Right forelimb (tissue), 1 donor: ENCODE measurements at regions not wholly inside any gene's neighbourhood (a gene's known extent, or its start where the extent isn't known, plus 50 kb on each side); places are given as distances from the start of the nearest gene placed in this dataset.

Source experiments
- DNase-seq: peaks from one replicate; pipeline ENCODE4 v3.0.0-alpha.2; 2018

DNA sequence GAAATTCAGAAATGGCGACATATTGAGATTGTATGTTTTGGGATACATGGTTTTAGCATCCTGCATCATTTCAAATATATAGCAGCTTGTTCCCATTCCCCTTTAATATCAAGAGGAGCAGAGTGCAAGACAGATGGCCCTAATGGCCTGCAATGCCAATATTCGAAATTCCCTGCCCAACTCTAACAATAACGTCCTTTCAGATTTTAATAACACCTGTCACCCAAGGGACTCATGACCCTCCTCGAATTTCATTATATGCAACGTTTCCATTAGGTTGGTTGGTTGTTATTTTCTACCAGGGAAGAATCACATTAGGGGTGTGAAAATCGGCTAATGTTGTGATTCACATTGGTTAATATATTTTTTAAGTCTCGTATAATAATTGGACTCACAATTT, 170.0 kb downstream of the TNFSF13B start:
- DNase-seq, result no peak

GRCh38 chr13:108444448-108444847, 174.9 kb downstream of the TNFSF13B start:
- DNase-seq, result no peak

DNA sequence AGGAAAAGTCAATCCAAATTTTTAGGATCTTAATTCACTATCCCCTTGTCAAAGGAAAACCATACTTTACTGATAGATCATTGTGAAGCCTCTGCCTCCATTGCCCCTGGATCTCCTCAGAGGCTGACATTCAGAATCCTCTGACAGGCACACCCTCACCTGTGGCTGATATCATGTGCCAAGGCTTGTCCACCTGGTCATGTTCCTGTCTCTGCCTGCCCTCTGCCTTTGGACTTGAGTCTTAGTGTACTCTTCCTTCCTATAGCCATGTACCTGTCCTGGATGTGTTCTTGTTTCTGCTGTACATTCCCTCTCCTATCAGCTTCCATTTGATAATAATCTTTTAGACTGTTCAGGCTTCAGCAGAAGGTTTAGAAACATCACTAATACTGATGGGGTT, 179.4 kb downstream of the TNFSF13B start:
- DNase-seq, result no peak

DNA sequence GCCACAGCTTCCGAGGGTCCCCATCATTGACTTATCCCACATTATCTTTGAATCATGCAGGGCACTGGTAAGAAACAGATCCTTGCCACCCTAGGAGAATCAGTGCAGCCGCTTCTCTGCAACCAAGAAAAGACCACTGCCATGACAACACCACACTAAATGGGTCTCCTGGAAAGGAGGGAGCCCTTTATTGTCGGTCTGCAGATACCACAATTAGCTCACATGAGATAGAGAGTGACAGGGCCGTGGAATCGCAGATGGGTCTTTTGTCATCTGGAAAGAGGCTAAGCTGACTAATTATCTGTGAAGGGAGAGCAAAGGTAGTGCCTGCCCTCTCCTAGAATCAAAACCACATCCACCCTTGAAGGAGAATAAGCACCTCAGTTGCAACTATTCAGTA, 178.3 kb upstream of the MYO16 start:
- no peak for DNase-seq

- DNase-seq, result no peak
These were observed 174.1 kb upstream of the MYO16 start for GRCh38 chr13:108455320-108455719.

GRCh38 chr13:108460043-108460442, 169.4 kb upstream of the MYO16 start:
- DNase-seq, result no peak

DNA sequence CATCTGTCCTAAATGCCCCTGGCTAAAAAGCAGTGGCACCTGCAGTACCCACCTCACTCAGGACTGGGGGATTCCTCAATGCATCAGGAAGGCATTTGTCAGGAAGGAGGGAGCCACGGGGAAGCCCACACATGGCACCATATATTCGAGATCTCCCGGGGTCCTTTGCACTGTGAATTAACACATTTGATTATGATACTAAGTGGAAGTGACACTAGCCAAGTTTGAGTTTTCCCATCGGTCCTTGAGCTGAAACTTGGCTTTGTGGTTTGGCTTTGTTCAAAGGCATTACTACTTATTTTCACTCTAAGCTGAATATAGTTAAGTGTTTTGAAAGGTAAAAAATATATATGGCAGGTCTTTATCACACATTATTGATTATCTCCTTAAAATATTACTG, 168.7 kb upstream of the MYO16 start:
- DNase-seq, result no peak

DNA sequence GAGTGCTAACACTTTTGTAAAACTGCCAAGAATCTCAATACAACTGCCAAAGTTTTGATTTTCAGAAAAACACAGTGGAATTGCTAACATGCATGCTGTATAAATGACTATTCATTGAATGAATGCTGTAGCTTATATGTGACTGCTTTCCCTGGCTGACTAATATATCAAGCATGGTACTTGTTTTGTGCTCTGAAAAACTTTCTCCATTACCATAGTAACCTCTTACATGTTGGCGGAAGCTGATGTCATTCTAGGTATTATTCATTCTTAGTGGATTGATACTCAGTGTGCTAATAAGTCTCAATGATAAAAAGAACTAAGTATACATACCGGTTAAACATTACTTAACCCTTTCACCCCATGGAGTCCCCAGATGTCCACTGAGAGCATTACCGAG, 166.1 kb upstream of the MYO16 start:
- no peak for DNase-seq

DNA sequence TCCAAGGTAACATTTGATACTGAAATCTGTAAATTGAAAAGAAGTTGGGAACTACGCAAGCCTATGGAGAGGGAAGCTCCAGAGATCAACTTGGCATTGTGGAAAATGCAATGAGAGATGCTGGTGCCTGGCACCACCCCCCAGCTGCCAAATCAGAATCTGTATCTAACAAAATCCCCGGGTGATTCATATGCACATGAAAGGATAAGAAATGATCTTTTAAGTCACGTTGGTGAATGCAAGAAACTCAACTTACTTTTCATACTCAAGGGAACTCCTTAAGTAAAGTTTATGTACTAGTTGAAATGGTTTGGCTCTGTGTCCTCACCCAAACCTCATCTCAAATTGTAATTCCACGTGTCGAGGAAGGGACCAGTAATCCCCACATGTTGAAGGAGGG, 158.5 kb upstream of the MYO16 start:
- no peak for DNase-seq

DNA sequence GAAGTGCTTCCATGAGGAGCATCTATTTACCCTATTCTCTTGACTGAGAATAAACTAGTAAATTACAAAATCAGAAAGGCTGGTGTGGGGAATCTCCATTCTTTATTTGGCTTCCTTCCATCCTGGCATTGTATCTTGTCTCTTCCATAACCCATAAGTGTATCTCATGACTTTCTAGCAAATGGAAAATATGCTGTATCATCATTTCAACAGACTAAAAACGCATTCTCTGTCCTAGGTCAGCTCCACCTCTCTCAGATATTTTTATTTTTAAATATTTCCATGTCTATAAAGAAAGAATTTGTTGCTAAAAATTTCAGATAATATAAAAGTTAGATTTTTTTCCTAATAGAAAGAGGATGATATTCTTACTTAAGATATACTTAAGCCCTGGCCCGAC, 154.2 kb upstream of the MYO16 start:
- no peak for DNase-seq

DNA sequence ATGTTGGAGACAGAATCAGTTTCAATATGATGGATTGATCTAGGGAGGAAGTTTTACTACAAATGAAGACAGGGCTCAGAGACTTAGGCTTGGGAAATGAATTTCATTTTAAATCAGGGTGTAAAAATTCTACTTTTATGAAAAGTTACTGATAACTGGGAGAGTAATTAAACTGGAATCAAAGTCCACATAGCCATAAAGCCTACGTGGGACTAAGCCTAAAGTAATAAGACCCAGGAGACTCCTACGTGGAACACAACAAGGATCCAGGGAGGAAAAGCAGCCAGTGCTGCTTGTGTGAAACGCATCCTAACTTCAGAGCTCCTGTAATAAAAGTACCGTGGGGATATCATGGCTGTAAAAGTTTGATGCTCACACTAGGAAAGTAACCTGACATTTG, 152.0 kb upstream of the MYO16 start:
- no peak for DNase-seq

GRCh38 chr13:108478179-108478578, 151.2 kb upstream of the MYO16 start:
- no peak for DNase-seq

- DNase-seq, result no peak
These were observed 145.4 kb upstream of the MYO16 start for GRCh38 chr13:108483981-108484380.

GRCh38 chr13:108486096-108486495, 143.3 kb upstream of the MYO16 start:
- no peak for DNase-seq

GRCh38 chr13:108494991-108495645, 134.3 kb upstream of the MYO16 start:
- no peak for DNase-seq

DNA sequence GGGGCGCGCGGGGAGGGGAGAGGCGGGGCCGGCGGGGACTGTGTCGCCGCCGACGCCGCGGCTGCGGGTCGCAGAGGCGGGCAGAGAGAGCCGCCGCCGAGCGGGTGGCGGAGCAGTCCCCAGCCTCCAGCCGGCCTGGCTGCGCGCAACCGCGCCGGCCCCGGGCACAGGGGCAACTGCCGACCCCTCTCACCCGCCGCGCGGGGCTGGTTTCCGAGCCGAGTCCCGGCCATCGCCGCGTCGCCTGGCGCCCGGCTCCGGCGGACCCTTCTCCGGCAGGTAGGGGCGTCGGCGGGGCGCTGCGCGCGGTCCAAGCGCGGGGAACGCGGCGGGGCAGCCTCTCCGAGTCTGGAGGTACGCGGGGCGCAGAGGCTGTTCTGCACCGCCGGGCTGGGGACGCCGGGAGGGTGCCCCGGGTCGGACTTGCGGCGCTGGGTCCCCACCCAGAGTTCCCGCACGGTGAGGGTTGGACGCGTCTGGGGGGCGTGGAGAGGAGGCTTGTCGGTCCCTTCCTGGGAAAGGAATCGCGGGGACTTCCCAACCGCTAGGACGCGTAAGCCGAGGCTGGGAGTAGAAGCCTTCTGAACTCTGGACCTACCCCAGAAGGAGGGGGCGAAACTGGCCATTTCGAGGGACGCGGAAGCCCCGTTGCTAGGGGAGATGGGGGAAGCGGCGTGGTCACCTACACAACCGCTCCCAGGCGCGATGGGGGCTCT, 133.6 kb upstream of the MYO16 start:
- peak; percentile 57 for DNase-seq

DNA sequence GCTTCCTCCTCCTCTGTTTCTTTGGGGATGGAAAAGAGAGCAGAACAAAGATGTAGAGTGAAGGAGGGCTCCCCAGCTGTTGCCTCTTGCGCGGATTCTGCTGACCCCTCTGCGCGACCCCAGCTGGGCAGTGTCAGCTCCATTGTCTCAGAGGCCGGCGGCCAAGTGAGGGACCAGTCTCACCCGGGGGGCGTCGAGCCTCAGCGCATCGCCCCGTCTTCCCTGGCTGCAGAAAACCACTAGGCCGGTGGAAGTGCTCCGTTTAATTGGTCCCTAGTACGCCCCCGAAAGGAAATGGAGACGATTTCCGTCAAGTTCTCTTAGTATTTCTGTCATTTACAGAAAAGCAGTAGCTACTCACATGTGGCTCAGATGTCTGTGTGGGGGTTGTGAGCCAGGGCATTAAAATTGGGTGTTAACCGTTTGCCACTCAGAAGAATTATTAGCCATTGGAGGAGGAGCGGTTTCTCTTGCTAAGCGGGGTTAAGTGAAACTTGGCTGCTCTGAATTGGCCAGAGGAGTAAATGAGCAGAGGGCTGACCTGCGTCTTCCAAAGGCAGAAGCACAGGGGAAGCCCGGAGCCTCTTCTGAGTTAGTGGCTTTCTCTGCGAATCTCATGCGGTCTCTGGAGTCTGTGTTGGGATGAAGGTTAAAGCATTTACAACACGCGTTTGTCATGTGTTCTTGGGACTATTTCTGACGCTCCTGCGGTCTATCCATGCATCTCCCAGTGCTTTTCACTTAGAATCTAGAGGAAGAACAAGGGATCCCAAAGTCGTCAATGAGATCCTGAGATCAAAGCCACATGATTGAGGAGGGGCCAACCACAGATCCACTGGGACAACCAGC, 132.8 kb upstream of the MYO16 start:
- DNase-seq, result no peak

DNA sequence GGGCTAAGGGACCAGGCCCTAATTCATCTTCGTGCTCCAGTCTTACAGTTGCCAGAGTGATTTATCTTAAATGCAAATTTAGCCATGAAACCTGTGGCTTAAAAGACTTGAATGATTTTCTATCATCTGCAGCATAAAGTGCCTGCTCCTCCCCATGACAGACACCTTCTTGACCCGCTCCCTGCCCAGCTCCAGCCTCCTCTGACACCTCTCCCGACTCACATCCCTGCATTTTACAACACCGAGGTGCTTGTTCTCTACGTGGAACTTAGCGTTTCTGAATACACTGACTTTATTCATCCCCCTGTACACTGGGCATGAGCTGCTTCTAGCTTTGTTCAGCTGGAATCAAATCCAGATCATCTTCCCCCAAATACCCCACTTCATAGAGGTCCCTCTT, 128.7 kb upstream of the MYO16 start:
- no peak for DNase-seq

DNA sequence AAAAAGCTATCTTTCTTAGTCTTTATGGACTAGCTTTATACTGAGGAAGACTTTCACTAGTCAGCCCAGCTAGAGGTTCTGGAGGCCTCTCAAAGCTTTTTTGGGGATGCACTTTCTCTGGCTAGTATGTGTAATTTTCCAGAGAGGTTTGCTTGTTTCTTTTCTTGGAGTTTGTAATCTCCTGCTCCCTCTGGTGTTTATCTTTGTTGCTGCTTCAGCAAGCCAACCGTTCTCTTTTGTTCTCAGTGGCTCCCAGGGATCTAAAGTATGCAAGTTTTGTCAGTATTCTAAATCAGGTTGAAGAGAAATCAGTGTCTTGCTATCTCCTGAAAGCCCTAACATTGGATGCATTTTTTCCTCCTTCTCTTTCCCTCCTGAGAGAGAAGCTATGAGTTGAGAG, 121.1 kb upstream of the MYO16 start:
- no peak for DNase-seq

DNA sequence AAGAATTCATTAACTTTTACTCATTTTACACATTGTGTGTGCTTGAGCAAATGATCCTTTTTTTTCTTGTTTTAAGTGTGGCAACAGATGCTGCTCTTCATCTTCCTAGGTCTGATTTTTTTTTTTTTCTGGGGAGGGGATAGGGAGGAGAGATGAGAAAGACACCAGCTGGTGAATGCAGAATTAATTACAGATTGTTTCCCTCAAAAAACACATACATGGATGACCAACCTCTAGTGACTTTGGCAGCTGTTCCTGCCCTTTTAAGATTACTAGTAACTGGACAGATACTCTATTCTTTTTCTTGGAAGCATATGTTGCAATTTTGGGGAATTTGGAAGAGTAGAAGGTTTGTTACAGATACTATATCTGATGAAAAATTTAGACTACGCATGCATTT, 103.6 kb upstream of the MYO16 start:
- DNase-seq, result no peak

GRCh38 chr13:108526286-108526685, 103.1 kb upstream of the MYO16 start:
- DNase-seq, result no peak

DNA sequence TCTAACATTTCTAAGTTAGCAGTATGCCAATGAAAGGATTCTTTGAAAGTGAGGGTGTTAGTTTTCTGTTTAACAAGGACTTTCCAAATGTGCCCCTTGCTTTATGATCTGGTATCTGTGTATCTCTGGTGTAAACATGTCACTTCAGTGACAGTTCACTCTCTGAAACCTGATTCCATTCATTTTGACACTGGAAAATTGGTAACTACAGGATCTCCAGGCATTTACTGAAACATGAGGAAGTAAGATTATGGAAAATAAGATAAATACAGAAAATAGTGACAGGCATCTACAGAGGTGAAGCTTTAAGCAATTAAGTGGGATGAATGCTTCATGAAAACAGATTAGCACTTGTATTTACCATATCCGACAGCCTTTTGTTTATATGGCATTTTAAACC, 101.6 kb upstream of the MYO16 start:
- DNase-seq, result no peak

DNA sequence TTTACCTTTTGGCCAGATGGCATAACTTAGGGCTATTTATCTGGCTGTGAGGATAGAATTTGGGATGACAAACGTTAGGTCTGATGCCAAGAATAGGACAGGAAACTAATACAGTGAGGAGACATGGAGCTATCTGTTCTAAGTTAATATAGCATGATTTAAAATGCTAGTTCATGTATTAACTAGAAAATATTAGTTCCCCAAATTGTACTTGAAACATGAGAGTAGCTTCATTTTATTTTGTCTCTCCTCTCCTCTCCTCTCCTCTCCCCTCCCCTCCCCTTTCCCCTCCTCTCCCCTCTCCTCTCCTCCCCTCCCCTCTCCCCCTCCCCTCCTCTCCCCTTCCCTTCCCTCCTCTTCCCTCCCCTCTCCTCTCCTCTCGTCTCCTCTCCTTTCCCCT, 101.1 kb upstream of the MYO16 start:
- DNase-seq, result no peak

- no peak for DNase-seq
These were observed 95.6 kb upstream of the MYO16 start for GRCh38 chr13:108533842-108534241.
